ENCODE measurements at regions not wholly inside any gene's neighbourhood (a gene's known extent, or its start where the extent isn't known, plus 50 kb on each side); places are given as distances from the start of the nearest gene placed in this dataset.

GRCh38 chr1:177825276-177825901, 144.5 kb downstream of the SEC16B start:
- Histone ChIP-seq H3K4me3 (replicated peaks in 1 of 3; ENCODE audit: insufficient read depth in 1 of 3, low read depth in 2 of 3, low read length in 3 of 3) (no peak overlapping the region), H4K20me1 (ENCODE audit: insufficient read depth, low read length) (no peaks in the 10 kb centered on the region), H3K9ac (ENCODE audit: insufficient read depth, low read depth, low read length) (no peak overlapping the region), H2AFZ (ENCODE audit: low read length) (no peak overlapping the region), H3K4me2 (ENCODE audit: low read depth, low read length) (no peak overlapping the region), H3K36me3 (replicated peaks in 1 of 2; ENCODE audit: control insufficient read depth in 1 of 2, insufficient read depth in 2 of 2, low read length in 2 of 2) (no peaks in the 10 kb centered on the region), H3K27ac (ENCODE audit: extremely low read length, insufficient read depth, low read length) (no peak overlapping the region), H3K79me2 (ENCODE audit: insufficient read depth, low read length) (no peaks in the 10 kb centered on the region), H3K9me3 (ENCODE audit: low read length) (no peaks in the 10 kb centered on the region), H3K4me1 (ENCODE audit: insufficient read depth, low read length) (no peaks in the 10 kb centered on the region), H3K27me3 (ENCODE audit: control insufficient read depth in 1 of 2, insufficient read depth in 2 of 2, low read length in 2 of 2) (peaks cover 2 to 7% of the 10 kb centered on the region in 2 experiments; a peak in 3 of 5 replicates)
- 25% methylated on average over 6 of the region's 6 CpGs for WGBS (ENCODE audit: low lambda C conversion rate)
- no peak for FAIRE-seq
- peak; percentile 37; the same call in 1 of the 3 replicates for ATAC-seq
- TF ChIP-seq HDAC6 (IDR thresholded peaks at IDR 0.05; ENCODE audit: low read depth, low read length) (no peak), HNF4A (CRISPR knock-in tag; IDR thresholded peaks at IDR 0.05) (peak; percentile 48)
- ChIA-PET CTCF (ENCODE audit: low intra/inter-chr PET ratio, low total read pairs) (no interaction called here), POLR2A (no interaction called here)
- intact Hi-C loops (cut with micrococcal nuclease; ENCODE audit: unreplicated experiment): no loop called here
- in situ Hi-C loops (cut with HindIII; ENCODE audit: extremely low pct_ligation_motif_present, low pct_unique_long_range_greater_than_20kb): no loop called here
- no TSS peak for BruUV-seq (replicated peaks)
- no peak for DNase-seq (ENCODE audit: low spot score)

GRCh38 chr1:177824508-177824982, 145.3 kb downstream of the SEC16B start:
- Histone ChIP-seq H3K27me3 (ENCODE audit: control insufficient read depth in 1 of 2, insufficient read depth in 2 of 2, low read length in 2 of 2) (peaks cover 2 to 7% of the 10 kb centered on the region in 2 experiments; a peak in 3 of 5 replicates), H2AFZ (ENCODE audit: low read length) (no peak overlapping the region), H4K20me1 (ENCODE audit: insufficient read depth, low read length) (no peaks in the 10 kb centered on the region), H3K4me3 (replicated peaks in 1 of 3; ENCODE audit: insufficient read depth in 1 of 3, low read depth in 2 of 3, low read length in 3 of 3) (no peak overlapping the region), H3K79me2 (ENCODE audit: insufficient read depth, low read length) (no peaks in the 10 kb centered on the region), H3K4me1 (ENCODE audit: insufficient read depth, low read length) (no peaks in the 10 kb centered on the region), H3K9ac (ENCODE audit: insufficient read depth, low read depth, low read length) (no peak overlapping the region), H3K36me3 (replicated peaks in 1 of 2; ENCODE audit: control insufficient read depth in 1 of 2, insufficient read depth in 2 of 2, low read length in 2 of 2) (no peaks in the 10 kb centered on the region), H3K9me3 (ENCODE audit: low read length) (no peaks in the 10 kb centered on the region), H3K4me2 (ENCODE audit: low read depth, low read length) (no peak overlapping the region), H3K27ac (ENCODE audit: extremely low read length, insufficient read depth, low read length) (no peak overlapping the region)
- CTCF ChIA-PET (ENCODE audit: low intra/inter-chr PET ratio, low total read pairs): no interaction called here
- intact Hi-C loops (cut with micrococcal nuclease; ENCODE audit: unreplicated experiment) (no loop called here), in situ Hi-C loops (cut with HindIII; ENCODE audit: extremely low pct_ligation_motif_present, low pct_unique_long_range_greater_than_20kb) (no loop called here)
- FAIRE-seq (no peak), ATAC-seq (no peak; the same call in 2 of the 3 replicates), DNase-seq (ENCODE audit: low spot score) (no peak)
- POLR2A ChIA-PET: no interaction called here
- WGBS (ENCODE audit: low lambda C conversion rate): 79% methylated on average over 5 of the region's 5 CpGs
- TF ChIP-seq ZNF432 (CRISPR knock-in tag; IDR thresholded peaks at IDR 0.05; ENCODE audit: borderline replicate concordance): no peak
- TF ChIP-seq MAFK (conservative IDR thresholded peaks at IDR 0.05 in 1 of 2, IDR thresholded peaks at IDR 0.05 in 1 of 2; ENCODE audit: low read length in 2 of 2): 0 out of 4 replicates have a peak, but pooled peaks of 1 of the 2 experiments have one; percentile 5
- no peak for TF ChIP-seq ZNF746 (CRISPR knock-in tag; IDR thresholded peaks at IDR 0.05)
- no TSS peak for BruUV-seq (replicated peaks)

Measured in HepG2 (cell line).